ENCODE measurements at regions not wholly inside any gene's neighbourhood (a gene's known extent, or its start where the extent isn't known, plus 50 kb on each side); places are given as distances from the start of the nearest gene placed in this dataset.
"Not testable (repeated sequence)": the region's sequence is repeated elsewhere in the genome, so short reads cannot be mapped to it uniquely, and the experiment has no call there.

DNA sequence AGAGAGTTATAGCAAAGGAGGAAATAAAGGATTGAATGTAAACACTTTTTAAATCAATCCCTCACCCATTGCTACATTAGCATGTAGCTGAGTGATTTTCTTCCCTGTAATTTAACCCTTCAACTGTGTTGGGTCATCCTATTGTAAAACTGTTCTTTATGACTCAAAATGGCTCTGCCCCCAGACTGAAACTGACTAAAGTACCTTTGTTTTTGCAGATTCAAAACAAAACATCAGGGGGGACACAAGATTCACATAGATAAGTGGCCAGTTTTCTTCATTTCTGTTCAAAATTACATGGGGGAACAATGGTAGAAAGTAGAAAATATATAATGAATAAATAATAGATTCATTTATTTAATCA is 268.4 kb downstream of the IGSF11 start:
- no peak for DNase-seq

GRCh38 chr3:118772036-118772435 is 262.6 kb downstream of the IGSF11 start:
- DNase-seq: no peak

- no peak for DNase-seq
Observed at GRCh38 chr3:118772547-118773011, 262.1 kb downstream of the IGSF11 start.

GRCh38 chr3:118775021-118775420 is 259.6 kb downstream of the IGSF11 start:
- no peak for DNase-seq

DNA sequence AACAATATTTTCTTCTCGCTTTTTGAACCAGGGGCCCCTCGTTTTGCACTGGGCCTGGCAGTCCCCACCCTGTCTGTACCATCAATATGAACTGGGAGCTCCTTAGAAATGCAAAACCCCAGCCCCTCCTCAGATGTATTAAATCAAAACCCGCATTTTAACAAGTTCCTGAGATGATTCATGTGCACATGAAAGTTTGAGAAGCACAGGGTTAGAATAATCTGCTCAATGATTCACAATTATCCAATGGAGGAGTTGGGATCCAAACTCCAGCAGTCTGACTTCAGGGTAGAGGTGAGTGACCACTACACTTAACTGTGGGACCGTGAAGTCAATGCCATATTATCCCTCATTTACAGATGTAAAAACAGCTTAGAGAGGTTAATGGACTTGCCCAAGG is 256.4 kb downstream of the IGSF11 start:
- DNase-seq: no peak

- DNase-seq: no peak
Observed at GRCh38 chr3:118781232-118781631, 253.4 kb downstream of the IGSF11 start.

DNA sequence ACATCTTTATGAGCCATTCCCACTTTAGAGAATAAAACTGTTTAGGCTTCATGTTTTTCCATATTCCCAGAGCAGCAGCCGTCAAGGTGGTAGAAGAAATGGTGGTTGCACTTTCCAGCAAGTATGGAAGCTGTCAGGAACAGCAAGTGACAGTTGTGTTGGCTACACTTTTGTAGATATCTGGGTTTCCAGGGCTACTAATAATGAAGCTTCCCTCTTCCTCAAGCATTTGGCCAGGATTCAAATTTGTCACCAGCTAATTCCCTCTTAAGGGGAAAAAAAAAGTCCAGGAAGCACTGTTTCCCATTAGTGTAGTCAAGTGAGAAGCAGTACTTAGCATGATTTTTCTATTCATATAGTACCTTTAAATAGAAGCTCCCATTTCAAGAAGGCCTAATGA is 252.8 kb downstream of the IGSF11 start:
- DNase-seq: peak; percentile 24

DNA sequence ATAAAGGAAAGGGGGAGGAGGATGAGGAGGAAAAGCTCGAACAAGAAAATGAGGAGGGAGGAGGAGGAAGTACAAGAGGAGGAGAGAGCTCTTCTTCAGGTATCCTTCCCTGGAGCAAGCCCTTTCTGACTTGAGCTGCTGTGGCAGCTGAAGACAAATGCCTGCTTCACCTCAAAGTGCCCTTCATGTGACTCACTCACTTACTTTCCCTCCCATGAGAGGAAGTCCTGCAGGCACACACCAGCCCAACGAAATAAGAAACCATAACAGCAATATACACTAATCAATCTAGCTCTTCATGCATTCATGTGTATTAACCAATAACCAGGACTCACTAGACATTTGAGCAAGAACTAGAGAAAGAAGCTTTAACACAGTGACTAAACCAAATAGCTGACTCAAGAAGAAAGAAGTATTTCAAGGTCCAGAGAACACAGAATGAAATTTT is 251.9 kb downstream of the IGSF11 start:
- DNase-seq: no peak

DNA sequence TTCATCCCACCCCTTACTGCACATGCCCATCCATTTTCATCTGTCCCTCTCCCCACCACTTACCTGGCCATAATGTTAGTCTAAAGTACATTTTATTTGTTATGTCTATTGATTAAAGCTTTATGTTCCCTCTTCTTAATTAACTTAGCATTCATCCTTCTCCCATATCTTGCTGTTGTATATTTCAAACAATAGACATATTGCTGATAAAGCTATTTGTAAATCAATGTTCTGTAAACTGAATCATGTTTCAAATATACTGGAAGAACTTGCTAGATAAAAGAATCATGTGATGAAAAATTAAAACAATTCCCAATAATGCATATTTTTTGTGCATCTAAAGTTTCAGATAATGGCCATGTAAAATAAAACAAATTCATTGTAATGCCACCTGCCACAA is 249.2 kb downstream of the IGSF11 start:
- no peak for DNase-seq

- DNase-seq: no peak
Observed at GRCh38 chr3:118791246-118791645, 243.4 kb downstream of the IGSF11 start.

- DNase-seq: no peak
Observed at GRCh38 chr3:118792191-118792590, 242.5 kb downstream of the IGSF11 start.

- DNase-seq: no peak
Observed at GRCh38 chr3:118793176-118793575, 241.5 kb downstream of the IGSF11 start.

DNA sequence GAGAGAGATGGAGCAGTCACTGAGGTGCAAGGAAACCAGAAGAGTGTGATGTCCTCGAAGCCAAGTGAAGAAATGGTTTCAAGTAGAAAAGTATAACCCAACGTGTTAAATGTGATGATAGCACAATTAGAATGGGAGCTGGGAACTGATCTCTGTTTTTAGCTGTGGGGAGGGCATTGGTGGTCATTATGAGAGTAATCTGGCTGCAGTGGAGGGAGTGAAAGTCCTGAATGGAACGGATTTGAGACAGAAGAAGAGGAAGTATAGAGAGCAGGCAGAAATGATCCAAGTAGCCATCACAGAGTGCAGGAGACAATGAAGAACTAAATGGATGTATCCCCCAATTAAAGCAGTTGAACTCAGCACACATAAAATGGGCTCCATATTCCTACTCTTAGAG is 235.3 kb downstream of the IGSF11 start:
- DNase-seq: no peak

DNA sequence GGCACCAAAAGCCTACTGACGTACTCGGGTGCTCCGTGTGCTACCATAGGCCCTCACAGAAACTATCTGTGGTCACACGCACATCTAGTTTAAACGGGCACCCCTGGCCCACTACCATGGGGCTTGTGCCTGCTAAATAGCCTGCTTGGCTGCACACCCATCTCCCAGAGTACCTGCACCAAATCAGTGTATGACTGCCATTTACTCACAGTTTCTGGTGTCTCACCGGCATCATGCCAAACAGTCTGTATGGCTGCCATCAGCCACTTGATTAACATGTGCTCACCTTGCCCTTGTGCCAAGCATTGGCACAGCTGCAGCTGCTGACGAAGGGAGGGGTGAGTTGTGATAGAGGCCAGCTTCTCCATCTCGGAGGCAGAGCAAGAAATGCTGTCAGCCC is 232.7 kb downstream of the IGSF11 start:
- DNase-seq: peak; percentile 98

DNA sequence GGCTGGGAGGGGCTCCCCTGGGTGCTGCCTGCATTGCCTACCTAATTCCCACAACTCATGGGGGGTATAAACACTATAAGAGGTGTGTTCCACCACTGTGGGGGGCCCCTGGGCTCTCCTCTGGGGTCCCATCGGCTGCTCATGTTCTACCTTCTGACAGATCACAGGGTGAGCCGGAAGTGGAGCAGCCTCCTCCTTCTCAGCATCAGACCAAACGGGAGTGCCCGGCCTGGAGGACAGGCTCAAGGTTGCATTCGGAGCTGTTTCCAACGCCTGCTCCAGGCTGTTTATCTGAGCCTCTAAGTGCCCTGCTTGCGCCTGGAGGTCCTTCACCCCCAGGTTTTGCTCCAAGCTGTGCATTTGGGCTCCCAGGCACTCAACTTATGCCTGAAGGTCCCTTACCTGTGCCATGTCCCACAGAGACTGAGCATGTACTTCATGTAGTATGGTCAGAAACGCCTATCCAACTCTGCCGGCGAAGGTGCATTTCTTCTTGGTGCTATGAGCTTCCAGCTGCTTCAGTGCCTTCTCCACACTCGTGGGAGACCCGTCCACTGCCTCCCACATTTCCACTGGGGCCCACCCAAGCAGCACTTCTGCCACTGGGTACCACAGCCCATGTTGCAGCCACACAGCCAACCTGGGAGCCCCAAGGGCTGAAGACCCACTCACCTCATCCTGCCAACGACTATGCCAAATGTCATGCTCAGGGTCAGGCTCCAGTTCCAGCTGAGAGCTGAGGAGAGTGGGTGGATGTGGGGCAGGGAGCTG is 232.1 kb downstream of the IGSF11 start:
- no peak for DNase-seq

GRCh38 chr3:118803096-118803476 is 231.6 kb downstream of the IGSF11 start:
- DNase-seq: peak; percentile 8

DNA sequence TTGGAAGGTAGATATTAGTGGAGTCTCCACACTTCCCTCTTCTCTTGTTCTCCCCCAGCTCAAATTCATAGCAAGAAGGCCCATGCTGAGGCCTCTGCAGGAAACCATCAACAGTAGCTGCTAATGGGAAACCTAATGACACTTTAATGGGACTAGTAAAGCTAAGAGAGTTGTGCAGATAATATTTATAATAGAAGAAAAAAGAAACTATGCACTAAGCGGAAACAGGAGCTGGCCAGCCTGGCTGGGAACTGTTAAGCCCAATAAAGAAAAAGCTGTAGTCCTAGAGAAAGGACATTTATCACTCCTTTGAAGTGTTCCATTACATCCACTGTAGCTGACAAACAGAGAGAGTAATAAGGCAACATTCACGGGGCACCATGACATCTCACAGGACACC is 229.6 kb downstream of the IGSF11 start:
- DNase-seq: no peak

DNA sequence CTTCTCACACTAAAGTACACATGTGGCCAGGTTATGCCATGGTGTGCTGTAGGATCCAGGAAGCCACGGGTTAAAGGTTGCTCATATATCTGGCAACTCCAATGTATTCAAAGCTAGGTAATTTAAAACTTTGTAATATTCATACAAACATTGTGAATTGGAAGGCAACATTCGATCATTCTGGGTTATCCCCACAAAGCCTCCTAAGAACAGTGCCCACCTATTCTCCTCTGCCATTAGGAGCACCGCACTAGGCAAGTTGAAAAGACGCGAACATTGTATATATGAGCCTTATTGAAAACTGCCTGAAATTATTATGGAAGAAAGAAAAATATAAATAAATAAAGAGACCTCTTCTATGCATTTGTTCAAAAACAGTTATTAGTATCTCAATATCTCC is 228.2 kb downstream of the IGSF11 start:
- no peak for DNase-seq

GRCh38 chr3:118807349-118807748 is 227.3 kb downstream of the IGSF11 start:
- DNase-seq: not testable (repeated sequence)

DNA sequence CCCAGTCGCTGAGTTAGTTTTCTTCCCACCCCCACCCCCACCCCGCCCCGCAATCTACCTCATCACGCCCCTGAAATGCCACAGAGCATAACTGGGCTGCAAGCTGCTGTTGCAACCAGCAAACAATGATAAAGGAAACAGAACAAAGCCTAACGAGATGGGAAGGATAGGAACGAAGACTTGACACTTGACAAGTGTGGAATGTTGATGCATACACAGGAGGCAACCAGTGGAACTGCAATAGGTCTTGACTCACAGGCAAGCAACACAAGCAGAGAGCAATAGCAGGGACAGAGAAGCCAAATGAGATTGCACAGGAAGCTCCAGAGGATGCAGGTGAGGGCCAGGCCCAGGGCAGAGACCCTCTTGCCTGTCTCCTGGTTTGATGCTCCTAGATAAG is 225.9 kb downstream of the IGSF11 start:
- no peak for DNase-seq

DNA sequence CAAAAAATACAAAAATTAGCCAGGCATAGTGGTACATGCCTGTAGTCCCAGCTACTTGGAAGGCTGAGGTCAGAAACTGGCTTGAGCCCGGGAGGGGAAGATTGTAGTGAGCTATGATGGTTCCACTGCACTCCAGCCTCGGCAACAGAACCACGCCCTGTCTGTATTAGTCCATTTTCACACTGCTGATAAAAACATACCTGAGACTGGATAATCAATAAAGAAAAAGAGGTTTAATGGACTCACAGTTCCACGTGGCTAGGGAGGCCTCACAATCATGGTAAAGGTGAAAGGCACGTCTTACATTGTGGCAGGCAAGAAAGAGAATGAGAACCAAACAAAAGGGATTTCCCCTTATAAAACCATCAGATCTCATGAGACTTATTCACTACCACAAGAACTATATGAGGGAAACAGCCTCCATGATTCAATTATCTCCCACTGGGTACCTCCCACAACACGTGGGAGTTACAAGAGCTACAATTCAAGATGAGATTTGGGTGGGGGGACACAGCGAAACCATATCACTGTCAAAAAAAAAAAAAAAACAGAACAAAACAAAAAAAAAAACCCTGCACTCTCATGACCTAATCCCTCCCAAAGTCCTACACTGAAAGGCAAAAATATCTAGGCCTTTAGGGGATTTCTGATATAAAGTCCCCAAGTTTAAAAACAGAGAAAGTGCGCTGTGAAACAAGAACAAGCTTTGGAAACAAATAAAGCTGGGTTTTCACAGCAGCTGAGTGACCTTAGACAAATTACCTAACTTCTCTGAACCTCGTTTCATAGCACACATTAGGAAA is 224.7 kb downstream of the IGSF11 start:
- DNase-seq: no peak

DNA sequence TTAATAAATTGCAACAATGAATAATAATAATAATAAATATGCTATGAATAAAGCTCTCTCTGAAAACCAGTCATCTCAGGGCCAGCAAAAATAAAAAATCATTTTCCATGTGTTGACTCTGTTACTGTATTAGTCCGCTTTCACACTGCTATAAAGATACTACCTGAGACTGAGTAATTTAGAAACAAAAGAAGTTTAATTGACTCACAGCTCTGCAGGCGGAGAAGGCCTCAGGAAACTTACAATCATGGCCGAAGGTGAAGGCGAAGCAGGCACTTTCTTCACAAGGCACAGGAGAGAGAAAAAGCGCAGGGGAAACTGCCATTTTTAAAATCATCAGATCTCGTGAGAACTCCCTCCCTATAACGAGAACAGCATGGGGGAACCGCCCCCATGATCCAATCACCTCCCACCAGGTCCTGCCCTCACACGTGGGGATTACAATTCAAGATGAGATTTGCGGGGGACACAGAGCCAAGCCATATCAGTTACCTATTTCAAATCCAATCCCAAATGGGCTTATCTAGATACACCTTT is 224.1 kb downstream of the IGSF11 start:
- DNase-seq: no peak

GRCh38 chr3:118811236-118811732 is 223.4 kb downstream of the IGSF11 start:
- no peak for DNase-seq

DNA sequence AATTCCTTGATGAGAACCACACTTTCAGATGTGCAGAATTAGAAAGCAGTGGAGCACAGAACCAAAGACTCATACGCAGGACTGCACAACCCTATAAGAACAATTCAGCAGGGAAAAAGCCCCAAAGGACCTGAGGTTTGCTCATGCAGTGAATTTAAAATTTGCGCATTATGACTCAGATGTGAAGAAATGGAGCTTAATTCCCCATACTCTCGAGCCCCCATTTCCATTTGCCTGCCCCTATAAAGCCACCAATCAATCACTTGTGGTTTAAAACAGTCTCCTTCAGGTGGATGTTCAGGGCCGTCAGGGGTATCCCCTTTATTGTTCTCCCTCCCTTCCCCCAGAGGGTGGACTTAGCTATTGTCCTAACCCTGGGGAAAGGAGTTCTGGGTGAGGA is 221.2 kb downstream of the IGSF11 start:
- no peak for DNase-seq
